ENCODE measurements at regions not wholly inside any gene's neighbourhood (a gene's known extent, or its start where the extent isn't known, plus 50 kb on each side); places are given as distances from the start of the nearest gene placed in this dataset.

- TF ChIP-seq CTCF (IDR thresholded peaks at IDR 0.05; ENCODE audit: low read depth, low read length) (no peak), EZH2phosphoT487 (IDR thresholded peaks at IDR 0.05; ENCODE audit: low read depth) (no peak)
Observed at GRCh38 chr6:156125844-156126243, 651.3 kb upstream of the ARID1B start.
